Body of pancreas (tissue), 4 donors: ENCODE measurements at regions not wholly inside any gene's neighbourhood (a gene's known extent, or its start where the extent isn't known, plus 50 kb on each side); places are given as distances from the start of the nearest gene placed in this dataset.

Experiments used
- ATAC-seq: fragments of 150-250 bp; one replicate; pipeline ENCODE4 v1.9.1; 2016
- DNase-seq, 4 donors: peaks; one replicate each; pipeline ENCODE4 v3.0.0-alpha.2; 2019
- H3K27ac ChIP-seq, 4 donors: fragments of 200-600 bp; sonication (generic); 1 replicate in 3 of 4; 2 replicates in 1 of 4; pipeline versions ENCODE4 v1.5.1 to v1.6.1; 2016 to 2019; ENCODE audit warnings: mild to moderate bottlenecking in 1 of 4, mixed read lengths in 1 of 4, moderate library complexity in 1 of 4
- H3K27me3 ChIP-seq, 2 donors: fragments of 200-600 bp; sonication (generic); one replicate each; pipeline ENCODE4 v1.6.0; 2016; ENCODE audit warnings: mild to moderate bottlenecking in 1 of 2
- H3K36me3 ChIP-seq, 2 donors: fragments of 200-600 bp; sonication (generic); replicated peaks in 1 of 2; 2 replicates each; pipeline ENCODE4 v1.5.1; 2016; ENCODE audit warnings: low read depth in 2 of 2; ENCODE audit not compliant: insufficient read depth in 1 of 2
- H3K4me1 ChIP-seq: fragments of 200-600 bp; sonication (generic); one replicate; pipeline ENCODE4 v1.6.0; 2016
- H3K4me3 ChIP-seq, 2 donors: fragments of 200-600 bp; sonication (generic); 1 replicate in 1 of 2; 2 replicates in 1 of 2; pipeline ENCODE4 v1.5.1; 2016 to 2019
- H3K9me3 ChIP-seq, 3 donors: fragments of 200-600 bp; sonication (generic); 1 replicate in 2 of 3; 2 replicates in 1 of 3; pipeline ENCODE4 v1.5.1; 2016
- POLR2A ChIP-seq, 3 donors: fragments of 450-650 bp; IDR thresholded peaks; one replicate each; pipeline ENCODE4 v1.6.1; 2016; ENCODE audit warnings: antibody characterized with exemption in 3 of 3, mild to moderate bottlenecking in 2 of 3
- WGBS, 2 donors: methylation state at CpG; one replicate each; pipeline ENCODE4 v1.1.5; 2017; 5-methylcytosine and 5-hydroxymethylcytosine counted together
- intact Hi-C: fragments of 100-400 bp; cut with DNase I; formaldehyde crosslinking; loops from one replicate; pipeline ENCODE4 v1.15.1; 2023
- TF ChIP-seq, protein P1 (sequence below), 7 experiments: fragments of 450-650 bp in 4 of 7; fragments of 200-600 bp in 3 of 7; sonication (generic) in 3 of 7; IDR thresholded peaks; one replicate each; pipeline ENCODE4 v1.5.1; 2016 to 2019; ENCODE audit warnings: antibody characterized with exemption in 7 of 7

DNA sequence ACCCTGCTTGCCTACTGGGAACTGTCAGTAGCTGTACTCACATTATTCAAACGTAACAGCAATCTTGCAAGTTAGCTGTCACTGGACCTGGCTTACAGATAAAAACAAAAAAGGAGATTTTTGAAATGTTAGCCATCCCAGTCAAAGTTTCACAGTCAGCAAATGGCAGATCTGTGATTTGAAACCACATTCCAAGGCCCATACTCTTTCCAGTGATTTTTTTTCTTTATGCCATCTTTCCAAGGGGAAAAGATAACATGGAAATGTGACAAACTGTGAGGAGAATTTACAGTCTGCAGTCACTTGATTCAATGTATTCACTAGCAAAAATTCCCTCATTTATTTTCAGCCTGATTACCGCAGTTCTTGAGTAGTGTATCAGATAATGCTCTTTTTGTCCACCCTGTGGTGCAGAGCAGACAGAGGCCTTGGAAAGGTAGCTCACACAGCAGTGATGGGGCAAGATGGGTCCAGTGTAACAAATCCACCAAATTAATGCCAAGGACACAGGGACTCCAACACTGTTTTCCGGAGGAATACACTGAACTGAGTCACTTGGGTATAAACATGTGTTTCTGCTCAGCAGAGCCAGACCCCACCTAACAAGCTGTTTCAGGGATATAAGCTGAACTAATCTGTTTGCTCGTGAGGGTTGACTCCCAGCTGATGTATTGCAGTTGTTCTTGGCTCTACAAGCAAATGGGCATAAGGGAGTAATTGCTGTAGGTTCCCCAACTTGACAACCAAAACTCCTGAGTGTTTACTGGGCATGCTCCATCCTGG lies 49.9 kb upstream of the ADGRF1 start:
- H3K4me3 ChIP-seq: no peak overlapping the region
- TF ChIP-seq, protein P1, sequence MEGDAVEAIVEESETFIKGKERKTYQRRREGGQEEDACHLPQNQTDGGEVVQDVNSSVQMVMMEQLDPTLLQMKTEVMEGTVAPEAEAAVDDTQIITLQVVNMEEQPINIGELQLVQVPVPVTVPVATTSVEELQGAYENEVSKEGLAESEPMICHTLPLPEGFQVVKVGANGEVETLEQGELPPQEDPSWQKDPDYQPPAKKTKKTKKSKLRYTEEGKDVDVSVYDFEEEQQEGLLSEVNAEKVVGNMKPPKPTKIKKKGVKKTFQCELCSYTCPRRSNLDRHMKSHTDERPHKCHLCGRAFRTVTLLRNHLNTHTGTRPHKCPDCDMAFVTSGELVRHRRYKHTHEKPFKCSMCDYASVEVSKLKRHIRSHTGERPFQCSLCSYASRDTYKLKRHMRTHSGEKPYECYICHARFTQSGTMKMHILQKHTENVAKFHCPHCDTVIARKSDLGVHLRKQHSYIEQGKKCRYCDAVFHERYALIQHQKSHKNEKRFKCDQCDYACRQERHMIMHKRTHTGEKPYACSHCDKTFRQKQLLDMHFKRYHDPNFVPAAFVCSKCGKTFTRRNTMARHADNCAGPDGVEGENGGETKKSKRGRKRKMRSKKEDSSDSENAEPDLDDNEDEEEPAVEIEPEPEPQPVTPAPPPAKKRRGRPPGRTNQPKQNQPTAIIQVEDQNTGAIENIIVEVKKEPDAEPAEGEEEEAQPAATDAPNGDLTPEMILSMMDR (IDR thresholded peaks at IDR 0.05): no peak
- TF ChIP-seq POLR2A (IDR thresholded peaks at IDR 0.05): no peak
- peaks cover 2% of the 10 kb centered on the region for H3K4me1 ChIP-seq
- no peaks in the 10 kb centered on the region for H3K36me3 ChIP-seq
- ATAC-seq: no peak
- DNase-seq: no peak
- no peaks in the 10 kb centered on the region for H3K27me3 ChIP-seq
- WGBS, 2 donors: 64 to 69% methylated on average over 4 of the region's 4 CpGs
- H3K9me3 ChIP-seq: no peaks in the 10 kb centered on the region
- H3K27ac ChIP-seq: no peak overlapping the region
- intact Hi-C loops: no loop called here
